HCT116 (cell line): ENCODE measurements at regions not wholly inside any gene's neighbourhood (a gene's known extent, or its start where the extent isn't known, plus 50 kb on each side); places are given as distances from the start of the nearest gene placed in this dataset.

Experiments used
- ATAC-seq: fragments of 200-7000 bp; cut with Tn5 transposase; 2 replicates; pipeline ENCODE4 v1.9.1; 2020; ENCODE audit warnings: mild to moderate bottlenecking, moderate library complexity
- BruUV-seq: library from RNA; stranded (reverse); fragments of 400-500 nt; replicated peaks from 2 replicates; lab custom pipeline; 2021; lab: Mats Ljungman, UMichigan
- CTCF ChIA-PET: fragments of 300-600 bp; sonication (Branson Sonifier 250); formaldehyde crosslinking; loops from one replicate; lab custom pipeline; 2021; ENCODE audit warnings: antibody characterized with exemption; lab: Charles Lee
- POLR2A ChIA-PET: fragments of 300-600, 350-600 bp; sonication (Branson Sonifier 250); formaldehyde crosslinking; loops from one replicate; lab custom pipeline; 2021; ENCODE audit warnings: antibody characterized with exemption; lab: Charles Lee
- RAD21 ChIA-PET, 2 experiments: fragments of 300-600 bp; sonication (Branson Sonifier 250); formaldehyde crosslinking; loops; one replicate each; lab custom pipeline; 2023; ENCODE audit warnings: low total read pairs in 2 of 2; ENCODE audit not compliant: uncharacterized antibody in 2 of 2, unreplicated experiment in 2 of 2, low non-redundant PET in 1 of 2; lab: Charles Lee
- DNase-seq: peaks from one replicate; pipeline ENCODE4 v3.0.0-alpha.2; 2010; ENCODE audit warnings: low read depth, low spot score
- H2AFZ ChIP-seq: fragments of 200-600 bp; shearing (Covaris generic), sonication (generic); 2 replicates; pipeline ENCODE4 v1.6.1; 2017; ENCODE audit warnings: low read depth, mixed run types, mixed read lengths, antibody characterized with exemption, low read length; ENCODE audit not compliant: poor library complexity, severe bottlenecking
- H3K27ac ChIP-seq: 2 replicates; pipeline ENCODE4 v1.5.1; 2012; ENCODE audit warnings: low read depth, low read length
- H3K27me3 ChIP-seq: fragments of 200-600 bp; sonication (generic); 2 replicates; pipeline ENCODE4 v1.6.1; 2016; ENCODE audit warnings: mixed run types, low read length, mixed read lengths; ENCODE audit not compliant: insufficient read depth
- H3K36me3 ChIP-seq, 2 experiments: fragments of 200-500 bp in 1 of 2; fragments of 200-600 bp in 1 of 2; sonication (Bioruptor generic) in 1 of 2; sonication (generic) in 1 of 2; 2 replicates each; pipeline versions ENCODE4 v1.5.1 to v1.6.1; 2014 to 2016; ENCODE audit warnings: low read length in 2 of 2, inconsistent platforms in 1 of 2, mixed read lengths in 1 of 2, mixed run types in 1 of 2; ENCODE audit not compliant: insufficient read depth in 2 of 2, control insufficient read depth in 1 of 2
- H3K4me1 ChIP-seq, 2 experiments: fragments of 200-600 bp in 1 of 2; sonication (generic) in 1 of 2; 2 replicates each; pipeline versions ENCODE4 v1.5.1 to v1.6.1; 2012 to 2017; ENCODE audit warnings: low read length in 2 of 2, inconsistent platforms in 1 of 2, mild to moderate bottlenecking in 1 of 2, mixed read lengths in 1 of 2, mixed run types in 1 of 2, moderate library complexity in 1 of 2; ENCODE audit not compliant: insufficient read depth in 2 of 2, control insufficient read depth in 1 of 2
- H3K4me2 ChIP-seq: fragments of 200-600 bp; sonication (generic); 2 replicates; pipeline ENCODE4 v1.6.1; 2017; ENCODE audit warnings: mixed run types, low read length, mixed read lengths
- H3K4me3 ChIP-seq, 2 experiments: fragments of 200-600 bp in 1 of 2; sonication (generic) in 1 of 2; replicated peaks in 1 of 2; 2 replicates each; pipeline ENCODE4 v1.5.1; 2011 to 2016; ENCODE audit warnings: low read length in 2 of 2, control low read depth in 1 of 2, low read depth in 1 of 2, mild to moderate bottlenecking in 1 of 2, mixed read lengths in 1 of 2, mixed run types in 1 of 2
- H3K79me2 ChIP-seq: fragments of 200-600 bp; sonication (generic); 2 replicates; pipeline ENCODE4 v1.6.1; 2017; ENCODE audit warnings: mild to moderate bottlenecking, mixed run types, low read length, moderate library complexity, mixed read lengths; ENCODE audit not compliant: insufficient read depth
- H3K9ac ChIP-seq: fragments of 200-600 bp; sonication (generic); 2 replicates; pipeline ENCODE4 v1.6.1; 2016; ENCODE audit warnings: low read length, mixed read lengths
- H3K9me2 ChIP-seq: fragments of 200-600 bp; sonication (generic), shearing (Covaris generic); 2 replicates; pipeline ENCODE4 v1.6.1; 2017; ENCODE audit warnings: mixed run types, mild to moderate bottlenecking, moderate library complexity; ENCODE audit not compliant: insufficient read depth
- H3K9me3 ChIP-seq, 2 experiments: fragments of 200-500 bp in 1 of 2; fragments of 200-600 bp in 1 of 2; sonication (Bioruptor generic) in 1 of 2; sonication (generic) in 1 of 2; 2 replicates each; pipeline ENCODE4 v1.6.1; 2014 to 2017; ENCODE audit warnings: low read length in 2 of 2, mixed read lengths in 2 of 2, inconsistent platforms in 1 of 2, low read depth in 1 of 2, mild to moderate bottlenecking in 1 of 2, mixed run types in 1 of 2, moderate library complexity in 1 of 2; ENCODE audit not compliant: control insufficient read depth in 1 of 2, insufficient read depth in 1 of 2
- H4K20me1 ChIP-seq: fragments of 200-600 bp; sonication (generic), shearing (Covaris generic); 2 replicates; pipeline ENCODE4 v1.6.1; 2017; ENCODE audit warnings: mixed run types, mild to moderate bottlenecking, moderate library complexity; ENCODE audit not compliant: insufficient read depth
- ATF3 ChIP-seq: IDR thresholded peaks from 2 replicates; pipeline ENCODE4 v1.6.1; 2012
- CBX3 ChIP-seq: IDR thresholded peaks from 2 replicates; pipeline ENCODE4 v1.6.1; 2012; ENCODE audit warnings: low read depth
- CEBPB ChIP-seq: IDR thresholded peaks from 2 replicates; pipeline ENCODE4 v1.6.1; 2012; ENCODE audit warnings: low read depth
- CTCF ChIP-seq, 3 experiments: fragments of 200-600 bp in 1 of 3; sonication (generic) in 1 of 3; IDR thresholded peaks in 2 of 3; conservative IDR thresholded peaks in 1 of 3; 2 replicates each; pipeline ENCODE4 v1.5.1; 2012 to 2017; ENCODE audit warnings: low read depth in 2 of 3, low read length in 2 of 3, antibody characterized with exemption in 1 of 3, borderline replicate concordance in 1 of 3, control low read depth in 1 of 3, mild to moderate bottlenecking in 1 of 3, mixed read lengths in 1 of 3, mixed run types in 1 of 3, moderate library complexity in 1 of 3; ENCODE audit not compliant: insufficient read depth in 1 of 3
- EGR1 ChIP-seq: IDR thresholded peaks from 2 replicates; pipeline ENCODE4 v1.6.1; 2012; ENCODE audit warnings: low read depth
- EZH2 ChIP-seq: fragments of 200-600 bp; sonication (generic); IDR thresholded peaks from 2 replicates; pipeline ENCODE4 v1.6.1; 2017; ENCODE audit warnings: antibody characterized with exemption, mixed run types
- EZH2phosphoT487 ChIP-seq: fragments of 200-600 bp; IDR thresholded peaks from 2 replicates; pipeline ENCODE4 v1.6.1; 2018; ENCODE audit warnings: antibody characterized with exemption, borderline replicate concordance
- FOSL1 ChIP-seq: IDR thresholded peaks from 2 replicates; pipeline ENCODE4 v1.6.1; 2012; ENCODE audit warnings: low read depth
- JUND ChIP-seq: IDR thresholded peaks from 2 replicates; pipeline ENCODE4 v1.6.1; 2012
- POLR2AphosphoS5 ChIP-seq: IDR thresholded peaks from 2 replicates; pipeline ENCODE4 v1.6.1; 2011; ENCODE audit warnings: mild to moderate bottlenecking, low read depth, low read length, moderate library complexity
- REST ChIP-seq: IDR thresholded peaks from 2 replicates; pipeline ENCODE4 v1.6.1; 2012; ENCODE audit warnings: low read depth
- SIN3A ChIP-seq: IDR thresholded peaks from 2 replicates; pipeline ENCODE4 v1.6.1; 2012; ENCODE audit warnings: low read depth
- SP1 ChIP-seq: IDR thresholded peaks from 2 replicates; pipeline ENCODE4 v1.6.1; 2012; ENCODE audit warnings: low read depth
- SRF ChIP-seq: IDR thresholded peaks from 2 replicates; pipeline ENCODE4 v1.6.1; 2012; ENCODE audit warnings: low read depth
- YY1 ChIP-seq: IDR thresholded peaks from 2 replicates; pipeline ENCODE4 v1.6.1; 2011; ENCODE audit warnings: low read length, low read depth, moderate library complexity, mild to moderate bottlenecking; ENCODE audit not compliant: insufficient replicate concordance; ENCODE audit errors: extremely low read depth
- ZNF274 ChIP-seq: fragments of 200-500 bp; sonication (Bioruptor generic); IDR thresholded peaks from 2 replicates; pipeline ENCODE4 v1.6.1; 2014; ENCODE audit warnings: mild to moderate bottlenecking, low read depth, low read length, inconsistent platforms
- intact Hi-C: fragments of 100-400 bp; cut with micrococcal nuclease; formaldehyde crosslinking; loops from 2 replicates; pipeline ENCODE4 v1.10.0; 2022

- Histone ChIP-seq H3K9me2 (no peaks in the 10 kb centered on the region), H3K9me3 (no peaks in the 10 kb centered on the region), H3K9ac (no peak overlapping the region), H3K36me3 (no peaks in the 10 kb centered on the region), H3K4me3 (no peak overlapping the region), H4K20me1 (no peaks in the 10 kb centered on the region), H3K27ac (no peak overlapping the region), H3K79me2 (no peaks in the 10 kb centered on the region), H3K4me1 (no peaks in the 10 kb centered on the region), H2AFZ (no peak overlapping the region), H3K4me2 (no peak overlapping the region), H3K27me3 (no peaks in the 10 kb centered on the region)
- no peak for TF ChIP-seq EZH2
- no TSS peak for BruUV-seq
- DNase-seq (no peak), ATAC-seq (no peak)
- RAD21 ChIA-PET = no interaction called here
- intact Hi-C loops = no loop called here
- CTCF ChIA-PET = no interaction called here
- POLR2A ChIA-PET = no interaction called here
Observed at GRCh38 chr10:61294131-61294530, 159.1 kb downstream of the TMEM26 start.

- no peaks in the 10 kb centered on the region for H3K9me3 ChIP-seq
- no TSS peak for BruUV-seq
- no peak overlapping the region for H3K9ac ChIP-seq
- no peaks in the 10 kb centered on the region for H3K27me3 ChIP-seq
- intact Hi-C loops = loop anchor here (10.0 kb wide), 2 partner anchors 525 to 845 kb away; no protein-coding TSS in a partner anchor
- H2AFZ ChIP-seq = no peak overlapping the region
- no peak overlapping the region for H3K4me2 ChIP-seq
- no peak overlapping the region for H3K4me3 ChIP-seq
- DNase-seq (no peak), ATAC-seq (no peak)
- no peaks in the 10 kb centered on the region for H3K36me3 ChIP-seq
- no peak overlapping the region for H3K27ac ChIP-seq
- no peaks in the 10 kb centered on the region for H3K4me1 ChIP-seq
- TF ChIP-seq SIN3A (no peak), ATF3 (no peak), CEBPB (no peak), EGR1 (no peak), SRF (no peak), JUND (no peak), REST (no peak), ZNF274 (no peak), EZH2 (no peak), YY1 (no peak), FOSL1 (no peak), EZH2phosphoT487 (no peak), CBX3 (no peak), SP1 (no peak), POLR2AphosphoS5 (no peak), CTCF (IDR thresholded peaks at IDR 0.05 in 2 of 3, conservative IDR thresholded peaks at IDR 0.05 in 1 of 3; ENCODE audit: borderline replicate concordance in 1 of 3, insufficient read depth in 1 of 3, low read depth in 2 of 3, low read length in 2 of 3) (no peak)
- POLR2A ChIA-PET = no interaction called here
- H4K20me1 ChIP-seq = no peaks in the 10 kb centered on the region
- CTCF ChIA-PET = no interaction called here
- RAD21 ChIA-PET = no interaction called here
- H3K9me2 ChIP-seq = no peaks in the 10 kb centered on the region
- H3K79me2 ChIP-seq = no peaks in the 10 kb centered on the region
Observed at GRCh38 chr10:61289813-61290212, 163.4 kb downstream of the TMEM26 start.
